ENCODE measurements at regions not wholly inside any gene's neighbourhood (a gene's known extent, or its start where the extent isn't known, plus 50 kb on each side); places are given as distances from the start of the nearest gene placed in this dataset.

- no peak for DNase-seq (ENCODE audit: low read depth)
Measured at GRCh38 chr5:159702826-159703225, 213.5 kb upstream of the ADRA1B start.

- DNase-seq (ENCODE audit: low read depth) = no peak
Measured at GRCh38 chr5:159704160-159704559, 212.1 kb upstream of the ADRA1B start.

DNA sequence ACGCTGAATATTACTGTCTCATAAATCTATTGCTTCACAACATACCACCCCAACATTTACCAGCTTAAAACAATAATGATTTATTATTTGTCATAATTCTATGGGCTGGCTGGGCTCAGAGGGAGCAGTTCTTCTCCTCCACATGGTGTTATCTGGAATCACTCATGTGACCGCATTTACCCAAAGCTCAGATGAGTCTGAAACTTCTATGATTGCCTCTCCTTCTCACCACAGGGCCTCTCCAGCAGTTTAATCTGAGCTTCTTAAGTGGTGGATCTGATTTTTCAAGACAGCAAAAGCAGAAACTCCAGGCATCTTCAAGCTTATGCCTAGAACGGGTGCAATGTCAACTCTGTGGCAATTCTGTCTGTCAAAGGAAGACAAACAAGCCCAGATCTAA lies 210.3 kb upstream of the ADRA1B start:
- DNase-seq (ENCODE audit: low read depth) = no peak

GRCh38 chr5:159708090-159708489 lies 208.2 kb upstream of the ADRA1B start:
- DNase-seq (ENCODE audit: low read depth) = no peak

- no peak for DNase-seq (ENCODE audit: low read depth)
Measured at GRCh38 chr5:159712672-159713071, 203.6 kb upstream of the ADRA1B start.

GRCh38 chr5:159713254-159713653 lies 203.0 kb upstream of the ADRA1B start:
- no peak for DNase-seq (ENCODE audit: low read depth)

- DNase-seq (ENCODE audit: low read depth) = no peak
Measured at GRCh38 chr5:159713773-159714172, 202.5 kb upstream of the ADRA1B start.

GRCh38 chr5:159725475-159725874 lies 190.8 kb upstream of the ADRA1B start:
- no peak for DNase-seq (ENCODE audit: low read depth)

GRCh38 chr5:159727167-159727566 lies 189.1 kb upstream of the ADRA1B start:
- no peak for DNase-seq (ENCODE audit: low read depth)

- DNase-seq (ENCODE audit: low read depth) = no peak
Measured at GRCh38 chr5:159730285-159730684, 186.0 kb upstream of the ADRA1B start.

- DNase-seq (ENCODE audit: low read depth) = no peak
Measured at GRCh38 chr5:159732220-159732619, 184.1 kb upstream of the ADRA1B start.

- DNase-seq (ENCODE audit: low read depth) = no peak
Measured at GRCh38 chr5:159734366-159734765, 181.9 kb upstream of the ADRA1B start.

GRCh38 chr5:159735036-159735435 lies 181.2 kb upstream of the ADRA1B start:
- no peak for DNase-seq (ENCODE audit: low read depth)

- DNase-seq (ENCODE audit: low read depth) = no peak
Measured at GRCh38 chr5:159735749-159736660, 180.3 kb upstream of the ADRA1B start.

GRCh38 chr5:159736844-159737243 lies 179.4 kb upstream of the ADRA1B start:
- no peak for DNase-seq (ENCODE audit: low read depth)

DNA sequence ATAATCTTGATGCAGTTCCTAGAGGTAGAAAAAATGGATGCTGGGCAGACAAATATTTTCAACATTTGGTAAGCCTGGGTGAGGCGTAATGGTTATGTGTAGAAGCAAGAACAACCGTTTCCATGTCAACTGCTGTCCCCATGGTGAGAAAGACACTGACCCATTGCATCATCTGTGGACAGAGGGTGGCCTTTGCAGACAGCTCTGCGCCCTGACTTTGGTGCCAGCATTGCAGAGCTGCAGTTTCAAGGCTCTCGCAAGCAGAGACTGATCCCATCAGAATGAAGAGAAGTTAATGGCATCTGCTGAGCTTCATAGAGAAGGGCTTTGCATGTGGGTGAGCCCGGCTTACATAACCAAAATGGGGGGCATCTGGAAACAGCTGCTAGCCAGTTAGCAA lies 179.0 kb upstream of the ADRA1B start:
- no peak for DNase-seq (ENCODE audit: low read depth)

GRCh38 chr5:159741829-159742322 lies 174.4 kb upstream of the ADRA1B start:
- DNase-seq (ENCODE audit: low read depth) = no peak

DNA sequence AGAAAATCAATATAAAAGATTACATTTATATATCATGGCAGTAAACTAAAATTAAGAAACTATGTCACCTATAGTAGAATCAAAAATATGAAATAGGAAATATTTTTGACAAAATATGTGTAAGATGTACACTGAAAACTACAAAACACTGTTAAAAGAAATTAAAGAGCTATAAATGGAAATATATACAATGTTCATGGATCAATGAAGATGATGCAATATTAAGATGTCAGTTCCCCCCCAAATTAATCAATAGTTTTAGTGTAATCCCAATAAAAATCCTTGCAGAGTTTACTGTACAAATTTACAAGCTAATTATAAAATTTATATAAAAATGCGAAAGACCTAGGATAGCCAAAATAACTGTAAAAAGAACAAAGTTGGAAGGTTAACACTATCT lies 173.0 kb upstream of the ADRA1B start:
- no peak for DNase-seq (ENCODE audit: low read depth)

GRCh38 chr5:159746707-159747106 lies 169.6 kb upstream of the ADRA1B start:
- no peak for DNase-seq (ENCODE audit: low read depth)

- no peak for DNase-seq (ENCODE audit: low read depth)
Measured at GRCh38 chr5:159749146-159749545, 167.1 kb upstream of the ADRA1B start.

DNA sequence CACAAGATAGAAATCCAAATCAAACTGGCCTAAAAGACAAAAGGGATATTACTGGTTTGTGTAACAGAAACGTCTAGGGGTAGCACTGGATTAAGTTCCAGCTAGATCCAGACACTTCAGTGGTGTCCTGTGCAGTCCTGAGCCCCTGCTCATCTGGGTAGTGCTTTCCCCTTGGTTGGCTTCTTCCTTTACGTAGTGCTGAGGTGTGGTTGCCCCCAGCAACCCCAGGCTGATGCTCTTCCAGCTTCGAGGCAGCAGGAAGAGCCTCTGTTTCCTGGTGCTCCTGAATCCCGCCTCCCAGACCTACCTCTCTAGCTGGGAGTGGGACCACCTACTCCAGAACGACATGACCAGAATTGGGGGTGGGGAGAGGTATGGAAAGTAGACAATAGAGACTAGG lies 166.1 kb upstream of the ADRA1B start:
- no peak for DNase-seq (ENCODE audit: low read depth)

GRCh38 chr5:159751459-159751858 lies 164.8 kb upstream of the ADRA1B start:
- DNase-seq (ENCODE audit: low read depth) = no peak

- DNase-seq (ENCODE audit: low read depth) = no peak
Measured at GRCh38 chr5:159752622-159753275, 163.5 kb upstream of the ADRA1B start.

All from stimulated activated CD8-positive, alpha-beta memory T cell treated with anti-CD3 and anti-CD28 coated beads, Interleukin-4, amount 100 ng/mL, for 24 hours (primary cell).